ENCODE measurements at regions not wholly inside any gene's neighbourhood (a gene's known extent, or its start where the extent isn't known, plus 50 kb on each side); places are given as distances from the start of the nearest gene placed in this dataset.
"Not testable (repeated sequence)": the region's sequence is repeated elsewhere in the genome, so short reads cannot be mapped to it uniquely, and the experiment has no call there.

GRCh38 chr2:144636860-144637259 lies 116.9 kb upstream of the ZEB2 start:
- DNase-seq: not testable (repeated sequence)

GRCh38 chr2:144632809-144633208 lies 112.9 kb upstream of the ZEB2 start:
- no peak for DNase-seq

GRCh38 chr2:144631636-144632035 lies 111.7 kb upstream of the ZEB2 start:
- DNase-seq: no peak

- no peak for DNase-seq
These were observed 110.7 kb upstream of the ZEB2 start for GRCh38 chr2:144630459-144631215.

GRCh38 chr2:144629935-144630334 lies 110.0 kb upstream of the ZEB2 start:
- no peak for DNase-seq

- DNase-seq: no peak
These were observed 108.6 kb upstream of the ZEB2 start for GRCh38 chr2:144628566-144628965.

GRCh38 chr2:144625626-144626025 lies 105.7 kb upstream of the ZEB2 start:
- no peak for DNase-seq

GRCh38 chr2:144625226-144625625 lies 105.3 kb upstream of the ZEB2 start:
- no peak for DNase-seq

- no peak for DNase-seq
These were observed 104.5 kb upstream of the ZEB2 start for GRCh38 chr2:144624451-144624850.

- DNase-seq: not testable (repeated sequence)
These were observed 102.5 kb upstream of the ZEB2 start for GRCh38 chr2:144622373-144622772.

GRCh38 chr2:144621266-144621665 lies 101.3 kb upstream of the ZEB2 start:
- DNase-seq: no peak

- DNase-seq: no peak
These were observed 99.8 kb upstream of the ZEB2 start for GRCh38 chr2:144619760-144620159.

- DNase-seq: not testable (repeated sequence)
These were observed 97.3 kb upstream of the ZEB2 start for GRCh38 chr2:144617171-144617570.

- DNase-seq: no peak
These were observed 96.1 kb upstream of the ZEB2 start for GRCh38 chr2:144615866-144616565.

GRCh38 chr2:144607891-144608521 lies 88.1 kb upstream of the ZEB2 start:
- DNase-seq: no peak

GRCh38 chr2:144607099-144607498 lies 87.2 kb upstream of the ZEB2 start:
- no peak for DNase-seq

GRCh38 chr2:144606466-144607095 lies 86.7 kb upstream of the ZEB2 start:
- DNase-seq: no peak

- DNase-seq: no peak
These were observed 85.4 kb upstream of the ZEB2 start for GRCh38 chr2:144605231-144605840.

- DNase-seq: no peak
These were observed 83.4 kb upstream of the ZEB2 start for GRCh38 chr2:144603334-144603733.

GRCh38 chr2:144598906-144599305 lies 79.0 kb upstream of the ZEB2 start:
- DNase-seq: no peak

GRCh38 chr2:144597894-144598593 lies 78.1 kb upstream of the ZEB2 start:
- no peak for DNase-seq

GRCh38 chr2:144597388-144597787 lies 77.5 kb upstream of the ZEB2 start:
- no peak for DNase-seq
